ENCODE measurements at regions not wholly inside any gene's neighbourhood (a gene's known extent, or its start where the extent isn't known, plus 50 kb on each side); places are given as distances from the start of the nearest gene placed in this dataset.
"Not testable (repeated sequence)": the region's sequence is repeated elsewhere in the genome, so short reads cannot be mapped to it uniquely, and the experiment has no call there.

DNA sequence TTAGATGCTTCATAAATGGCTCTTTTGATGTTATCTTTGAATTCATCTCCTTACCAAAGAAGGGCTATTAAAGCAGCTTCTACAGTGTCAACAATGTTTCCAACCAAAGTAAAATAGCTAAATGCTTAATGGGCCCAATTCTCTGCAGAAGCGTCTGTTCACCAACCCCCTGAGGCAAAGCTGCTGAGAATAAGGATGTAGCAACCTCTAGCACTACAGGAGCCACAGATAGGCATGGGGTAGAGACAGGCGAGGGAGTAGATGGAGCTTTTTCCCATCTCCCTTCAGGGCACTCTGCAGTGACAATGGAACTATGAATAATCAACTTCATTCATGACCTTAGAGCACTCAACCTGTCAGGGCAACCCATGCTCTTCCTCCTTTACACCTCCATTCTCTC is 134.1 kb downstream of the FZD1 start:
- DNase-seq (ENCODE audit: low read depth): no peak

DNA sequence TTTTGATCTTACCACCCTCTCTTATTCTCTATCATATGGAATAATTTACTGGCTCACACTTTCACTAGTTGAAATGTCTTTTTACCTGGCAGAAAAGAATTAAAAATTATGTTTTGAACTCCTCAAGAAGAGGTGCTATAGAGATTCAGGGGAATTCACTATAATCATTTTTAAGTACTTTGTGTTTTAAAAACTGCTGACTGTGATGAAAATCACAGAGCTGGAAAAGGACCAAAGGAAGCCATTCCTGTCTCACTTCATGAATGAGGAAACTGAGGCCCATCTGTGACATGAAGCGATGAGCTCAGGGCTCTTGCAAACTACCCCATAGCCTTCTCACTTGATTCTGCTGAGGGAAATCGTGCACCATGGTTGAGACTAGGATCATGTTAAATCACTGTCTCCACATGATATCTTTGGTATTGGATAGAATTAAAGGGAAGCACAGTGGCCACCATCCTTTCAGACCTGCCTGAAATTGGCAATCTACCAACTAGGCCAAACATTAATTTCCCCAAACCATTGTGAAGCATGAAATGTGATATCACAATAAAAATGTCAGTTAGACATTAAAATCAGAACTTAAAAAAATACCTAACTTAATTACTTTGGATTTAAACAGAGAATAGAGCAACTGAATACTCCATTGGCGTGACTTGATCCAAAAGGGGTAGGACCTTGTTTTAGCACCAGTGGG is 141.0 kb downstream of the FZD1 start:
- no peak for DNase-seq (ENCODE audit: low read depth)

DNA sequence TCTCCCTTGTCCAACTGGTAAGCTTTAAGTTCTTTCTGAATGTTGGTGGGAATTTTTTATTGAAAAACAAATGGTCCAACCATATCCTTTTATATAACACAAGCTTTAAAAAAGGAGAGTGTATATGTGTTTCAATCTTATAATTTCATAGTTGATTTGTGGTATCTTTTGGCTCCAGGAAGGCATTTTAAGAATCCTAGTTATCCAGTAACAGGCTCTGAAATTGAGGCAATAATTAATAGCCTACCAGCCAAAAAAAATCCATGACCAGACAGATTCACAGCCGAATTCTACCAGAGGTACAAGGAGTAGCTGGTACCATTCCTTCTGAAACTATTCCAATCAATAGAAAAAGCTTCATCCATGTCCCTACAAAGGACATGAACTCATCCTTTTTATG is 141.6 kb downstream of the FZD1 start:
- not testable (repeated sequence) for DNase-seq (ENCODE audit: low read depth)

DNA sequence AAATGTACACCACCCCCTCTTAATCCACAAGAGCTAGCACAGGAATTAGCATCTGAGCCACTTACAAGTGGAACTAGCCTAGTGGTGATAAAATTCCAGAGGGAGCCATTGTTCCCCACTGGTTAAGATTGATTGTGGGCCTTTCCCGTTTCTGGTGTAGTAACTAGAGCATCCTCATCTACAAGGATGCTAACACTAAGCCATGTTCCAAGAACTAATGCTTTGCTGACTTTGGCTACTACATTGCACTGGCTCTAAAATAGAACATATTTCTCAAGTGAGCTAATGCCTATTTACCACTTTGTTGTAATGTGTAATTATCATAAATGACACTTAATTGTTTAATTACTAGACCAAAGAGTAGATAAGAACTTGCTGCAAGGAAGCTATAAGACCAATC is 143.7 kb downstream of the FZD1 start:
- no peak for DNase-seq (ENCODE audit: low read depth)

DNA sequence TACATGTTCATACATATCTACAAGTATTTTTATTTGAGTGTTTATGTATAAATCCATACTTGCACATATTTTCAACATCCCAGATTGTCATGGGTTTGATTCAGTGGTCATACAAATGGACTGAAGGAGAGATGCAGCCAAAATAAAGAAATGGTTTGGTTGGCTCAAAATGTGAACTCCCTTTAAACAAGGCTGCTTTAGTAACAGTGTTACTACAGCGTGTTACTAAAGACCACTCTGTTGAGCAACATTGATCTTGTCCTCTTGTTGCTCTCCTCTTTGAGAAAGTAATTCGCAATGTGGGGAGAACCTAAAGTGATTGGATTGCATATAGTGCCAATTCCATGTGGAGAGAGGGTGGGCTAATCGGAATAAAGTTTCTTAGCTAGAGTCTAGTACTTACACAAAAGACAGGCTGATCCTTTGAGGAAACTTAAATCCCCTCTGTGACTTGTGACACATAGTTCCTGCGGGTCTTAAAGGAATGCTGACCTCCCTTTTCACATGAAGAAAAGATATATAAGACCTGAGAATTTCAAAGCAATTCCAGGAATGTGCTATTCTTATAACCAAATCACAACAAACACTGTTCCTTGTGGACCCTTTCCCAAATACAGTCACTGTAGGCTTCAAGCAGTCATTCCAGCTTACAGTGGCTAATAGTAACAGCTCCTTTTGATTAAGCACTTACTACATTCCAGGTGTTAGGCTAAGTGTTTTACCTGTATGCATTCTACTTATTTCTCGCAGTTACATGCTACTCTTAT is 144.3 kb downstream of the FZD1 start:
- DNase-seq (ENCODE audit: low read depth): no peak

DNA sequence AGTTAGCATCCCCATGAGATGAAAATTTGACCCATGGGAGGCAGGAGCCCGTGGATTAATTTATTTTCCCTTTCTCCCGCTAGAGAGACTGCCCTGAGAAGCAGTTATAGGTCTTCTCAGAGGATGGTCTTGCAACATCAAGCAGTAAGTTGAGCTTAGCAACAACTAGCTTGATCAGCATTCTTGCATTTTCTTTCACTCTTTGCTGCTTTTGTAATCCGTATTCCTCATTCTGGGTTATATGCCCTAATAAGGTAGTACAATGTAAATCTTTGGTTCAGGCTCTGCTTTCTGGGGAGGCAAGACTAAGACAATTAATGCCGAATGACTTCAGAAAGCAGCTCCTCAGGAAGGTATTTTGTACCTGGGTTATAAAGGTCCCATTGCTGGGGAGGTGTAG is 146.8 kb downstream of the FZD1 start:
- DNase-seq (ENCODE audit: low read depth): no peak

DNA sequence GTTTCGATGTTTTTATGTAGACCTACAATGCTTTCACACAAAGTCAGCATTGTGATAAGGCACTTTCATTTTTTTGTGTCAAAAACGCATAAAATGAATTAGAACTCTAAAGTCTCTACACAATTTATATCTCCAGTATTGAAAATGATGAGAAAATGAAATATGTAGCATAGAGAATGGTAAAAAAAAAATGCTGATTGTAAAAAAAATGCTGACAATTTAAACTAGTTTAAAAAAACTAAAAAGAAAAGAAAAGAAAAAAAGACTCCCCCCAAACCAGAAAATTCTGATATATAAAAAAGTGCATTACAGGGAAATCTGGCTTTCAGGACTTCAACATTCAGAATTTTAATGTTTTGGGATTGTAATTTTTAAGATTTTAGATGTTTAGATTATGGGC is 148.1 kb downstream of the FZD1 start:
- no peak for DNase-seq (ENCODE audit: low read depth)

DNA sequence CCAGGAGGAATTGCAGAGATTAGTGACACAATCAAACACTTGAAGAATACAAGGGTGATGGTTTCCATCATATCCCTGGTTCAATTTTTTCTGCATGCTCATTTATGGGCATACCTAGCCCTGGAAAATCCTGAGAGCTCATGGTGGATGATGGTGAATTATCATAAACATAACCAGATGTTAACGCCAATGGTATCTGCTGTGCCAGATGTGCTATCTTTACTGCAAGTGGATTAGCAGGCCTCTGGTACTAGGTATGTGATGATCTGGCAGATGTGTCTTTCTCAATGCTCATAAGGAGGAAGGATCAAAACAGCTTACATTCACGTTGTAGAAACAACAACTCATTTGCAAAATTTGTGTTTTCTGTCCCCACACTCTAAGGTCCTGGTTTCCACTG is 150.5 kb downstream of the FZD1 start:
- no peak for DNase-seq (ENCODE audit: low read depth)

DNA sequence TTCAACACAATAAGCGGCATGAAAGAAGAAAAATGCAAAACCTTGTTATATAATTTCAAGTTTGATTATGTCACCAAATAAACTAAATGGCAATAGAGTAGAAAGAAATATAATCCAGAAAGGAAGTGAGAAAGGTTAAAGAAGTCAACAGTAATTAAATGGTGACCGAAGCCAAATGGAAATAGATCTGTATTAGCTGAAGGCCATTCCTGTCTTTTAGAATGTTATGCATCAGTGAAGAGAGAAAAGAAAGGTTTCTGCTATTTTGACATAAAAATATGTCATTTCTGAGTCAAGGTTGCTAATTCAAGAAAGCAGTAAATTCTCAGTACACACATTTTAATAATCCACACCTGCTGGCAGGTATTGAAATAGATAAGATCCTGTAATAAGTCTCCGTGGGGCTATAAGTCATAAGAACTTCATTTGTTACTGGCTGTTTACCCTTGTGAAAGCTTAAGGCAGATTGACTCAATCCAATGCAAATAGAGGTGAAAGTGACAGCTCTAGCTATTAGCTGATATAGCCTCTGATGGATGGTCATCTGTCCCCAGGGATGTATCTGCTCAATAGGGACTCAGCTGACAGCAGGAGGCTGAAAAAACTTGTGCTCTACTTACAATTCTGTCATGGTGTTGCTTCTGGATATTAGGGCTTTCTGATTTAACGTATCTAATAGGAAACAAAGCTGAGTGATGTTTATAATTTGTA is 152.1 kb downstream of the FZD1 start:
- DNase-seq (ENCODE audit: low read depth): no peak

DNA sequence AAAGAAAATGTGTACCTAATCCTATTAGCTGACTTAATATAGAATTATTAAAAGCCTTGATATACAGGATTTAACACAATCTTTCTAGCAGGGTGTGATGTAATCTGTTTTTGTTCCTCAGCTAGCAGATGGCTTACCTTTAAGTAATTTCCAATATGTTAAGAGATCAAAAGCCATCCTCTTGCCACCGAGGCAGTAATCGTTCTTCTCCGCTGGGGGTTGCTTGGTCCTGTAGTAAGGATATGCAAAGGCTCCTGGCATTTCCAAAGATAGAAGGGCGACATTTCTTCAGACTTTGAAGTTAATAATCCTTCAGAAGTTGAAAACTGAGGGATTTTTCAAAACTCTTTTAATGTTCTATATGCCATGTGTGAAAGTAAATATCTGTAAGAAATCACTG is 156.4 kb downstream of the FZD1 start:
- no peak for DNase-seq (ENCODE audit: low read depth)

DNA sequence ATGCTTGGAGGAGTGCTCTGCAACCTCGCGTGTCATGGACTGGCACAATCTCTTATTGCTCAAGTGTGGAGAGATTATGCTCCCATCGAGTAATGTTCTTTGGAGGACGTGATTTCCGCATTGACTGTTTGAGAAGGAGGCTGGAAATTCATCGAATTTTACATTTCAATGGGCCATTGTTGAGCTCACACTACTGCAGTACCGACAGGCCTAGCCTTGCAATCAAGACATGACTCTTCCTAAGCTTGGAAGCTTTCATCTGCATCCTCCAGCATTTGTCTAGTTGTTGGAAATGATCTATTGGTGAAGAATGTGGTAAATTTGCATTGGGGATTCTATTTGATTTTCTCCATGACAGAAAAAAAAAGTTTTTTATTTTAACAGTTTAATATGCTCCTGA is 156.8 kb downstream of the FZD1 start:
- DNase-seq (ENCODE audit: low read depth): no peak

DNA sequence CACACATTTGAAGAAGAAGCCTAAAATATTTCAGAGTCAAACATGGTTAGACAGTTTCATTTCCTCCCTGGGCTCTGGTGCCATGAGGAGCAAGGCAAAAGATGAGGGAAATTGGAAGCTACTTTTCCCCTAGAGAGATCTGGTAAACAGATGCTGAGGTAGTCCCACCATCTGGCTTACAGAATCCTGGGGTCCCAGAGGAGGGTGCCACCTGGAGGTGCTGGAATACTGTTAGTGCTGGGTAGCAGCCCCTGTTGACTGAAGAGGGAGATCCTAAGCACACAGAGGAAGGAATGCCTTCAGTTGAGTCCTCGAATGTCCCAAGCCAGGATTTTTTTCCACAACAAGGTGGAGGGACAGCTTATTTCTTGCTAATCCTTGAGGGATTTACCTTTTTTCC is 160.1 kb downstream of the FZD1 start:
- DNase-seq (ENCODE audit: low read depth): no peak

DNA sequence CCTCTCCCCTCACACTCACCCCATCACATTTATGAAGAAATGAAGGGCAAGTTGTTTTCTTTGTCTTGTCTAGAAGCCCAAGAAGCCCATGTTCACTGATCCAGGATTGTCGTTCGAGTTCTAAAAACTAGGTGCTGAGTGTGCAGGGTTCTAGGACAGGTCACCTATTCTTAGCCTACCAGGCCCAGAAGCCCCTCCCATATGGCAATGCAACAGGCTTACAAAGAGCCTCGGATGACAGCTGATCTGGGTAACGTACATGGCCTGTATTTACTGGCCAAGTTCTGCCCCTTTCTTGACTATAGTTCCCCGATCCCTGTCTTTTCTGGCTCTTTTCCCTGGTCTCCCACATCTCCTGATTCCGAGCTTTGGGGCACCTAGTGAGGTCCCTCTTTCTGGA is 160.9 kb downstream of the FZD1 start:
- DNase-seq (ENCODE audit: low read depth): no peak

DNA sequence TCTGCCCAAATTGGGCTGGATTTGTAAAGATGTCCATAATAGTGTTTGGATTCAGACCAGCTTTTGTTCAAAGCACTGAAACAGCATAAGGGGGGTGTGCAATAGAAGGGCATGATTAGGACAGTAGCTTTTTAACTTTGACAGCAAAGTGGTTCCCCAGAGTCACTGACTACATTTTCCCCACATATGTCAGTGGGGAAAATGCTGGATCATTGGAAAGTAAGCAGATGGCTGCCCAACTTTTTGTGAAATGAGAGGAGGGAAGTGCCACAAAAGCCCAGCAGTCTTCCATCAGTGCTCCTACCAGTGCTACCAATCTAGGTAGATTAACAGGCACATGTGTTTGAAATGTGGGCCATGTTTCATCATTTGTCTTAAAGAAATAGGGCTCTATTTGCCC is 162.8 kb downstream of the FZD1 start:
- no peak for DNase-seq (ENCODE audit: low read depth)

DNA sequence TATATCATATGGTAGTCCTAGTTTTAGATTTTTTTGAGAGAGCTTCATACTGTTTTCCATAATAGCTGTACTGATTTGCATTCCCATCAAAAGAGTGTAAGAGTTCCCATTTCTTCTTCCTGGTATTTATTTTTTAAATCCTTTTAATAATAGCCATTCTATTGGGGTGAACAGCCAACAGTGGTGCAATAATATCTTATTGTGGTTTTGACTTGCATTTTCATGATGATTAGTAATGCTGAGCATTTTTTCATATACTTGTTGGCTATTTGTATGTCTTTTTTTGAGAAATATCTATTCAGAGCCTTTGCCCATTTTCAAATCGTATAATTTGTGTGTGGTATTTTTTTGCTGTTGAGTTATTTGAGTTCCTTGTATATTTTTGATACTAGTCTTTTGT is 167.4 kb downstream of the FZD1 start:
- DNase-seq (ENCODE audit: low read depth): no peak

DNA sequence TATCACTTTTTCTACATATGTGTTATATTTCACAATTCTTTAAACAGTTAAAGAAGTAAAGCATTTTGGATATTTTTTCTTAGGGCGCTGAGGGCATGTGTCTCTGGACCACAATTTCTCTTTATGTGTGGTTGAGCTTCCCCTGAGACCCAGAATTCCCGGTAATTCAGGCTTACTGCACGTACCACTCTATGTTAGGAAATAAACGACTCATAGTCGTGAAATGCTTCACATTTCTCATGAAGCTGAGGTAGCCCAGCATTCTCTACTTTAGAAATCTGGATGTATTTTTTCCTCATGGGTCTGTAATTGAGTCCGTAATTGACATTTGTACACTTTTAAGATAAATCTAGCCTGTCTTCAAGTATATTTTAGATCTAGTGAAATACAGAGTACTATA is 170.6 kb downstream of the FZD1 start:
- DNase-seq (ENCODE audit: low read depth): no peak

DNA sequence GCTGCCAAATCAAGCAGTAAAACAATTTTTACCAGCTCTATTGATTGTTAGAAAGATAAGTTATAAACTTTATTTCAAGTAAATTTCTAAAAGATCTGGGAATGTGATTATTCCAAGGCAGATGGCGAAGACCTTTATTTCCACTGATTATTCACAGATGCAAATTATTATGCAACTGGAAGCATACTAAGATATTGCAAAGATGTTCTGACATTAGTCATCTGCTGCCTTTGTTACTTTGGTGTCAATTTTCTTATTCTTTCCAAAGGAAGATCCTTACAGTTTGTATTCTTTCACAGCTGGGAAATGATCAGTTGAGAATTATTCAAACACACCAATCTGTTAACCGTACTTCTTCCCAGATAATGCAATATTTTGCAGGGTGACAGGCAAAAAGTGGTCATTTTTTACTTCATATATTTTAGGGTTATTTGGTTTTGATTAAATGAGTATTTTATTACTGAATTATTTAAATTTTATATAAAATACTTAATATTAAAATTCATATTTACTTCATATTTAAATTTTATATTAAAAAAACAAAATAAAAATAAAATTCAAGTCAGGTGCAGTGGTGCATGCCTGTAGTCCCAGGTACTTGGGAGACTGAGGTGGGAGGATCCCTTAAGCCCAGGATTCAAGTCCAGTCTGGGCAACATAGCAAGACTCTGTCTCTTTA is 171.3 kb downstream of the FZD1 start:
- DNase-seq (ENCODE audit: low read depth): no peak

DNA sequence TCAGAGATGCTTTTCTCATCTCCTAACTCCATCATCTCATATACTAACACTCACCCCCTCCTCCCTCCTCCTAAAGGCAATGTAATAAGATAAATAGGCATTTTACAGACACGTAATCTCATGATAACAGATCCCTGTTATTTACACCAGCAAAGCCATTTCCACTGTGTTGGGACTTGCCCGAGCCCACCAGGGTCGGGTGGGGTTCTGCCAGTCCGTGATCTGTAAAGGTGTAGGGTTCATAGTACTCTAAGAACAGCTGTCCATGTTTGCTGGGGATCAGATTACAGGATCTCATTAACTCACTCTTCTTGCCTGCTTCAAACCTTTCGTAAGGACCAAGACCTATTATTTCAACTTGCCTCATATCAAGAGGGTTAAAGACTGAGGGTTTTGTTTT is 172.4 kb downstream of the FZD1 start:
- no peak for DNase-seq (ENCODE audit: low read depth)

DNA sequence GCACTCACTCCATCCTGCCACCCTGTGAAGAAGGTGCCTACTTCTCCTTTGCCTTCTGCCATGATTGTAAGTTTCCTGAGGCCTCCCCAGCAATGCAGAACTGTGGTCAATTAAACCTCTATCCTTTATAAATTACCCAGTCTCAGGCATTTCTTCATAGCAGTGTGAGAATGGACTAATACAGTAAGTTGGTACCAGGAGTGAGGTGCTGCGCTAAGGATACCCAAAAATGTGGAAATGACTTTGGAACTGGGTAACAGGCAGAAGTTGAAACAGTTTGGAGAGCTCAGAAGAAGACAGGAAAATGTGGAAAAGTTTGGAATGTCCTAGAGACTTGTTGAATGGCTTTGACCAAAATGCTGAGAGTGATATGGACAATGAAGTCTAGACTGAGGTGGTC is 176.0 kb downstream of the FZD1 start:
- DNase-seq (ENCODE audit: low read depth): not testable (repeated sequence)

DNA sequence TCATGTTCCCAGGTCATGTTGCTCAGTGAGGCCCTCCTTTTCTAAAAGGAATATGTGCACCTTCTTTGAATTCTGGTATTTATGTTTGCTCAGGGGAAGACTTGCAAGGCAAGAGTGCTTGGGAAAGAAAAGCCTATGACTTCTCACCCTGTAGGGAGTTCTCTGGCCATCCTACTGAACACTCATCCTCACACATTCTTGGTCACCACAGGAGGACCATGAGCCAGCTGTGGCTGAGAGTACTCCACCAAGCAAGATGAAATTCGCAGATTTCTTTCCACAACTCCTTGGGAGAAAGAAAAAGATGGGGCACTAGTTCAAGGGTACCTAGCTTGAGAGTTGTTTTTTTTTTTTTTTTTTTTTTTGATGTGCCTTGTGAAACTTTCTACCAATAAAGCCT is 179.6 kb downstream of the FZD1 start:
- DNase-seq (ENCODE audit: low read depth): no peak

DNA sequence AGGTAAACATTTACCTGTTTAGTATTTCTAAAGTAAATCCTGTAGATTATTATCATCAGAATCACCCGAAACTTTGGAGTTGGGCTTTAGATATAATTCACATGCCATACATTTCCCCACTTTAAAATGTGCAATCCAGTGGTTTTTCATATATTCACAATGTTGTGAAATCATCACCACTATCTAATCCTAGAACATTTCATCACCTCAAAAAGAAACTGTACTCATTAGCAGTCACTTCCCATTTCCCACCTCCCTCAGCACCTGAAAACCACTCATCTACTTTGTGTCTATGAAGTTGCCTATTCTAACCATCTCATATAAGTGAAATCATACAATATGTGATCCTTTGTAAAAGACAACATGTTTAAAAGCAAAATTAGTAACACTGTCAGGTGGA is 182.6 kb downstream of the FZD1 start:
- no peak for DNase-seq (ENCODE audit: low read depth)

DNA sequence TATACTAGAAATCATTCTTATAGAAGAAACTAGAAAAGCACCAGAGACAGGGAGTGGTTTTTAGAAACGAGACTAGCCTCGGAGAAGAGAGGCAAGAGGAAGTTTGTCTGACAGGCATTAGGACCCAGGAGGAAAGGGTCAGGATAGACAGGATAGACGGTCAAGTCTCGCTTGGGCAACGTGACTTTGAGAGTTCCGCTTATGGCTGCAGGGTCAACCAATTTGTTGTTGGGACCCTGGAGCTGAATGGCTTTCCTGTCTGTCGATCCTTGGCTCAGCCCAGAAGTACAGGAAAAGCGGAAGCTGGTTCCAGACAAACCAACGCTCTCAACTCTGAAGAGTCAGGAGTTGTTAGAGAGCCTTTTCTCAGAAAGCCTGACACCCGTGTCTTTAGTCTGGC is 191.2 kb downstream of the FZD1 start:
- peak; percentile 12 for DNase-seq (ENCODE audit: low read depth)

DNA sequence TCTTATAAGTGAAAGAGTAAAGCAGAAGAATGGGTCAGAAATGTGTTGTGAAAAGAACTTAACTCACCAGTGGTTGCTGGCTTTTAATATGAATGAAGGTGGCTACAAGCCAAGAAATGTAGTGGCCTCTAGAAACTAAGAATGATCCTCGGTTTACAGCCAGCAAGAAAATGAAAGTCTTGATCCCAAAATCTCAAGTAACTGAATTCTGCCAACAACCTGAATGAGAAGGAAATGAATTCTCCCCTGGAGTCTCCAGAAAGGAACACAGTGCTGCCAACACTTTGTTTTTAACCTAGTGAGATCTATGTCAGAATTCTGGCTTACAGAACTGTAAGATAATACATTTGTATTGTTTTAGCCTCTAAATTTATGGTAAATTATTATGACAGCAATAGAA is 193.0 kb downstream of the FZD1 start:
- DNase-seq (ENCODE audit: low read depth): no peak
